ENCODE measurements at regions not wholly inside any gene's neighbourhood (a gene's known extent, or its start where the extent isn't known, plus 50 kb on each side); places are given as distances from the start of the nearest gene placed in this dataset.

DNA sequence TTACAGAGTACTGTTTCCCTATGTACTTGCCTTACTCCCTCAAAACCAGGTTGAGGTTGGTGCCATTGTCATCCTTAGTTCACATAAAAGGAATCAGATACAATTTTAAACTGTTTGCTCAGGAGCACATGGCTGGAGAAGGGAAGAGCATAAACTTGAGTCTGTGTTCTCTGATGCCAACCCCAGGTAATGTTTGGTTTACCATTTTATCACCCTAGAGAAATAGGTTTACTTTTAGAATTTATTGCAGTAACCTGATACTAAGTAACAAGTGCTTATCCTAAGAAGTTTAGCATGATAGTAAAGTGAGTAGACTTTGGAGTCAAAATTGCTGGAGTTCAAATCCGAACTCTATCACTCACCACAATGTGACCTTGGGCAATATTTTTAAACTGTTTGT is 86.3 kb downstream of the RFPL4B start:
- intact Hi-C loops (cut with micrococcal nuclease): no loop called here

More for the DNA sequence above, 86.3 kb downstream of the RFPL4B start:
- Histone ChIP-seq H2AFZ (ENCODE audit: low read depth, low read length, poor library complexity, severe bottlenecking) (no peak overlapping the region), H3K9me3 (ENCODE audit: control insufficient read depth in 1 of 2, insufficient read depth in 1 of 2, low read depth in 1 of 2, low read length in 2 of 2) (no peaks in the 10 kb centered on the region), H3K36me3 (ENCODE audit: control insufficient read depth in 1 of 2, insufficient read depth in 2 of 2, low read length in 2 of 2) (no peaks in the 10 kb centered on the region), H3K9ac (ENCODE audit: low read length) (no peak overlapping the region), H3K9me2 (ENCODE audit: insufficient read depth) (no peaks in the 10 kb centered on the region), H3K27me3 (ENCODE audit: insufficient read depth, low read length) (no peaks in the 10 kb centered on the region), H3K27ac (ENCODE audit: low read depth, low read length) (no peak overlapping the region), H3K4me1 (ENCODE audit: control insufficient read depth in 1 of 2, insufficient read depth in 2 of 2, low read length in 2 of 2) (no peaks in the 10 kb centered on the region), H3K4me2 (ENCODE audit: low read length) (no peak overlapping the region), H3K79me2 (ENCODE audit: insufficient read depth, low read length) (no peaks in the 10 kb centered on the region), H4K20me1 (ENCODE audit: insufficient read depth) (no peaks in the 10 kb centered on the region), H3K4me3 (replicated peaks in 1 of 2; ENCODE audit: low read depth in 1 of 2, low read length in 2 of 2) (no peak overlapping the region)
- TF ChIP-seq CEBPB (IDR thresholded peaks at IDR 0.05; ENCODE audit: low read depth) (no peak), ELF1 (IDR thresholded peaks at IDR 0.05; ENCODE audit: borderline replicate concordance, low read depth) (no peak), ZNF274 (IDR thresholded peaks at IDR 0.05; ENCODE audit: low read depth, low read length) (no peak), SIN3A (IDR thresholded peaks at IDR 0.05; ENCODE audit: low read depth) (no peak), POLR2A (IDR thresholded peaks at IDR 0.05; ENCODE audit: borderline replicate concordance, extremely low read depth, insufficient read depth, insufficient read length) (no peak), EZH2phosphoT487 (IDR thresholded peaks at IDR 0.05; ENCODE audit: borderline replicate concordance) (no peak), FOSL1 (IDR thresholded peaks at IDR 0.05; ENCODE audit: low read depth) (no peak), EZH2 (IDR thresholded peaks at IDR 0.05) (no peak), CBX3 (IDR thresholded peaks at IDR 0.05; ENCODE audit: low read depth) (no peak), YY1 (IDR thresholded peaks at IDR 0.05; ENCODE audit: extremely low read depth, insufficient replicate concordance, low read depth, low read length) (no peak)
- TF ChIP-seq, protein P1, sequence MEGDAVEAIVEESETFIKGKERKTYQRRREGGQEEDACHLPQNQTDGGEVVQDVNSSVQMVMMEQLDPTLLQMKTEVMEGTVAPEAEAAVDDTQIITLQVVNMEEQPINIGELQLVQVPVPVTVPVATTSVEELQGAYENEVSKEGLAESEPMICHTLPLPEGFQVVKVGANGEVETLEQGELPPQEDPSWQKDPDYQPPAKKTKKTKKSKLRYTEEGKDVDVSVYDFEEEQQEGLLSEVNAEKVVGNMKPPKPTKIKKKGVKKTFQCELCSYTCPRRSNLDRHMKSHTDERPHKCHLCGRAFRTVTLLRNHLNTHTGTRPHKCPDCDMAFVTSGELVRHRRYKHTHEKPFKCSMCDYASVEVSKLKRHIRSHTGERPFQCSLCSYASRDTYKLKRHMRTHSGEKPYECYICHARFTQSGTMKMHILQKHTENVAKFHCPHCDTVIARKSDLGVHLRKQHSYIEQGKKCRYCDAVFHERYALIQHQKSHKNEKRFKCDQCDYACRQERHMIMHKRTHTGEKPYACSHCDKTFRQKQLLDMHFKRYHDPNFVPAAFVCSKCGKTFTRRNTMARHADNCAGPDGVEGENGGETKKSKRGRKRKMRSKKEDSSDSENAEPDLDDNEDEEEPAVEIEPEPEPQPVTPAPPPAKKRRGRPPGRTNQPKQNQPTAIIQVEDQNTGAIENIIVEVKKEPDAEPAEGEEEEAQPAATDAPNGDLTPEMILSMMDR (IDR thresholded peaks at IDR 0.05 in 2 of 3, conservative IDR thresholded peaks at IDR 0.05 in 1 of 3; ENCODE audit: borderline replicate concordance in 1 of 3, insufficient read depth in 1 of 3, low read depth in 2 of 3, low read length in 2 of 3): no peak
- TF ChIP-seq, protein P2, sequence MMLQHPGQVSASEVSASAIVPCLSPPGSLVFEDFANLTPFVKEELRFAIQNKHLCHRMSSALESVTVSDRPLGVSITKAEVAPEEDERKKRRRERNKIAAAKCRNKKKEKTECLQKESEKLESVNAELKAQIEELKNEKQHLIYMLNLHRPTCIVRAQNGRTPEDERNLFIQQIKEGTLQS (IDR thresholded peaks at IDR 0.05): no peak
- DNase-seq (ENCODE audit: low read depth, low spot score) (no peak), ATAC-seq (no peak)
- ChIA-PET RAD21 (ENCODE audit: low non-redundant PET in 1 of 2, low total read pairs in 2 of 2, uncharacterized antibody in 2 of 2, unreplicated experiment in 2 of 2) (no interaction called here), CTCF (no interaction called here), POLR2A (no interaction called here)
- no TSS peak for BruUV-seq (replicated peaks)
